GM21825 (cell line): ENCODE measurements at regions not wholly inside any gene's neighbourhood (a gene's known extent, or its start where the extent isn't known, plus 50 kb on each side); places are given as distances from the start of the nearest gene placed in this dataset.

Source experiments
- ATAC-seq: cut with Tn5 transposase; IDR thresholded peaks from one replicate; pipeline ENCODE4 v1.9.1; 2021; ENCODE audit warnings: mild to moderate bottlenecking, moderate library complexity; ENCODE audit not compliant: unreplicated experiment

- no peak for ATAC-seq
These were observed 945.0 kb downstream of the BRD1 start for GRCh38 chr22:48882636-48883200.

GRCh38 chr22:48881326-48881980 lies 946.2 kb downstream of the BRD1 start:
- ATAC-seq = no peak

DNA sequence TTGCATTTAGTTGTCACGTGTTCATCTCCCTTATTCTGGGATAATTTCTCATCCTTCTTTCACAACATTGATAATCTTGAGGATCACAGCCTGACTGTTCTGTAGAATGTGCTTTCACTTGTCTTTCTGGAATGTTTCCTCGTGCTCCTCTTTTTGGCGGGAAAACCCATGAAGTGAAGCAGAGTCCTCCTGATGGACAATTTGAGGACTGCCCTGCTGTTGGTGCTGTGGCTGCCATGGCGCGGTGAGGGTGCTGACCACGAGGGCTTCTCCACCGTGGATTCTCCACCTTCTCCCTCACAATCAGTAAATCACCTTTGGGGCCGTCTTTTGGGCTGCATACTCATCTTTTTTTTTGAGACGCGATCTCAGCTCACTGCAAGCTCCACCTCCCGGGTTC lies 946.9 kb downstream of the BRD1 start:
- no peak for ATAC-seq

DNA sequence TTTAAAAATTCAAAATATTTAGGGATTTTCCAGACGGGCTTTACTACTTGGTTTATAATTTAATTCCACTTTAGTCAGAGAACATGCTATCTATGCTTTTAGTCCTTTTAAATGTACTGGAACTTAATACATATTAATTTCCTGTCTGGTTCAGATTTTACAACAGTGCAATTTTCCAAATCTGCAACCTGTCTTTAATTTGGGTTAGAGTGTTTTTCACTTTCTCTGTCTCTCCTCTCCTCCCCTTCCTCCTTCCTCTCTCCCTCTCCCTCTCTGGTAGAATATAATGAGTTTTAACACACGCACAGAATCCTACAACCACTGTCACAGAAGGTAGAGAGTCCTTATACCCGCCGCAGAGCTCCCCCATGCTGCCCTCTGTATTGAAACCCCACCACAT lies 950.7 kb downstream of the BRD1 start:
- no peak for ATAC-seq

DNA sequence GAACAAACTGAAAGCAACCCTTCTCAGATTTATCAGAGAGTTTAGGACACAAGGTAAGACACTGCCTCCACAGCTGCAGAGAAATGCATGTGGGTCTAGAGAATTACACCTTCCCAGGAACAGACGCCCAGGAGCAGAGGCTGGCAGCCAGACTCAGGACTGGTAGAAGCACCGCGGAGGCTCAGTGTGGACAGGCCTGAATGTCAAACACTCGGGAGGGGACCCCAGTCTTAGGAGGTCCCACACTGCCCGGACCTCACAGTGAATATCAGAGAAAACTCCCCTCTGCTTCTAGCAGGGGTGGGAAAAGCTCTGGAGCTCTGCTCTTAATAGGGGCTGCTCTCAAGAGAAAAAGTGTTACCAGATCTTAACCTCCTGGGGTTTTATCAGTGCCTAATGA lies 952.7 kb downstream of the BRD1 start:
- no peak for ATAC-seq

- ATAC-seq = no peak
These were observed 954.5 kb downstream of the BRD1 start for GRCh38 chr22:48873191-48873520.

DNA sequence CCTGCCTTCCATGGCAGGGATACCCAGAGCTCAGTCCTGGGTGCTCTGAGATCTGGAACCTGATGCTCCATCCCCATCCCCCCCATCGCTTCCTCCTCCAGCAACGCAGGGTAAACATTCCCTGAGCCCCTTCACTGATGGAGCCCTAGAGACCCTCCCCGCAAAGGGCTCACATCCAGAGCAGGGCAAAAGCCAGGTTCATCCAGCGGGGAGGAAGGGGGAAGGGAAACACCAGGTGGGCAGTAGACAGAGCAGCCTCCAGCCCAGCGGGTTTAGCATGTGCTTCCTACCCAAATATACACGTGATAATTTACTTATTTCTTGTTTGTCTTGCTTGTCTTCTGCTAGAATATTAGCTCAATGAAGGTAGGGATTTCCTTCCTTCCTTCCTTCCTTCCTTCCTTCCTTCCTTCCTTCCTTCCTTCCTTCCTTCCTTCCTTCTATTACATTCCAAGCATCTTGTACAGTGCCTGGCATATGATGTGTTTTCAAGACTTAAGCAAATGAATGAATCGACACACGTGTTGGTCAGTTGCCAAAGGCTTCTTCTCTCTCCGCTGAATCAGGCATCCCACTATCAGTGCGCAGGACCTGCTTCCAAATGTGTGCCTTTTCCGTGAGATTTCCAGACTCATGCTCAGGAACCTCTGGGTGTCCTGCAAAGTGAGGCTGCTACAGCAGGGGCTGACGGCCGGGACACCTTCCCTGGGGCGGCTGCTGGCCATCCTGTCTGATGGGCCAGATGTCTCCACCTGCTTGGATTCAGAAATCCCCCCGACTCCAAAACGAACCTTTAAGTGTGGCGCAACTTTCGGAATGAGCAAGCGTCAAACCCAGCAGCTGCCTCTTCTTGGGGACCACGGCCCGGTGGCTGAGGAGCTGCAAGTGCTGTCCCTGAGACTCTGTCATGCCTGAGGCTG lies 955.1 kb downstream of the BRD1 start:
- no peak for ATAC-seq

GRCh38 chr22:48871176-48871840 lies 956.4 kb downstream of the BRD1 start:
- ATAC-seq = no peak

GRCh38 chr22:48870436-48870835 lies 957.2 kb downstream of the BRD1 start:
- ATAC-seq = no peak

DNA sequence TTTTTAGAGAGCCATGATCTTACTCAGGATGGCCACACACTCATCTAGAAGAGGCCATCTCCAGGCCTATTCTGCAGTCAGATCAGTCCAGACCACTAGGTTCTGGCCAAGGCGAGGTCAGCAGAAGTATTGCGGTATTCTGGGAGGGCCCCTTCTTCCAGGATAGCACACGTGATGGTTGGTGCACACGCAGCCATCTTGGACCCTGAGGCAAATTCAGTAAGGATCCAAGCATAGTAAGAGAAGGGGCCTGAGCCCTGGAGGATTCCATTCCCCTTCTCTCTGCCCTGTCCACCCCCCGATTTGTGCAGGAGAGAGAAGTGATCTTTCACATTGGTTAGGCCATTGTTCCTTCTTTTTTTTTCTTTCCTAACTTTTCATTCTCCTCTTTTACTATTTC lies 957.9 kb downstream of the BRD1 start:
- ATAC-seq = no peak

DNA sequence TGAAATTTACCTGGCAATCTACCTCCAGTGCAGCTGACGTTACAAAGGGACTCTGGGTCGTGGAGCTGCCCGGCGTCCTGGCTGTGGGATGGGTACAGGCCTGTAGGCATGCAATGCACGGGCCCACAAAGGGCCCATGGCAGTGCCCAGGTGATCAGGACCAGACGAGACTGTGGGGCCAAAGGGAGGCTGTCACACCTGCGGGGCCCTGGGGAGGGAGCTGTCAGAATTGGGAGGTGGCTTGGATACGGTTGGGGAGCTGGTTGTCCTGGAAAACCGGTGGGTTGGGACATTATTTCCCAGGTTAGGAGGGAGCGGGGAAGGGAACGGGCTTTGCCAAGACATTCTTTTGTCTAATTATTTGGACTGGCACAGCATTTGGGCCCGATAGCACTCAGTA lies 958.5 kb downstream of the BRD1 start:
- no peak for ATAC-seq

DNA sequence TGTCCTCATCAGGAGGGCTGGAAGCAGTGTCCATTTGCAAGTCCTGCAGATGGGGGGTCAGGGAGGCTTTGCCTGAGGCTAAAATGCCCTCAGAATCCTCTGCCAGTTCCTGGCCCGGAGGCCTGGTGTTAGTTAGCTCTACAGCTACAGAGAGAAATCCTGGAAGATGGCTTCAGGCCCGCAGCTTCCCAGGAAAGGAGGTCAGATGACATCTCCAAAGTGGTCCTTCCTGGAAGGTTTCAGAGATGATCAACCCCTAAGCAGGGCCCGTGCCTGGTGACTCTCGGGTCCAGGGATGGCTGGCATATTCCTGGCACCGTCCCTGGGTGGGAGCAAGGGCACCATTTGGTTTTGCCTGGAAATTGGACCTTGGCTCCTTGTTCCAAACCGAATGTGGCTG lies 959.1 kb downstream of the BRD1 start:
- ATAC-seq = no peak

DNA sequence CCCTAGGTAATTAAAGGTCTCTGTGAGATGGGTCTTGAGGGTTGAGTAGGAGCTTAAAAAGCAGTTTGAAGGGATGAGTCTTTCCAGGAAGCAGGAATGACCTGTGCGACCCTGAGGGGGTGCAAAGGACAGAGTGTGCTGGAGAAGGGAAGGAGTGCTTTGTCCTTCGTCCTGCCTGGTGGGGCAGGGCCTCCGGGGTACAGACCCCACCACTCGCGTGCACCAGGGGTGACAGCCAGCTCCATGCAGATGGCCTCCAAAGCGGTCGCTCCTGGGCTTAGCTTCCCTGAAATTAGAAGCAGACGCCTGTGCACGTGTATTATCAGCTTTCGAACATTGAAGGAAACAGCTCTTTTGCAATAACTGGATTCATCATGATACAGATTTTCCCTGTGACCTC lies 959.8 kb downstream of the BRD1 start:
- no peak for ATAC-seq

GRCh38 chr22:48866906-48867681 lies 960.6 kb downstream of the BRD1 start:
- no peak for ATAC-seq

DNA sequence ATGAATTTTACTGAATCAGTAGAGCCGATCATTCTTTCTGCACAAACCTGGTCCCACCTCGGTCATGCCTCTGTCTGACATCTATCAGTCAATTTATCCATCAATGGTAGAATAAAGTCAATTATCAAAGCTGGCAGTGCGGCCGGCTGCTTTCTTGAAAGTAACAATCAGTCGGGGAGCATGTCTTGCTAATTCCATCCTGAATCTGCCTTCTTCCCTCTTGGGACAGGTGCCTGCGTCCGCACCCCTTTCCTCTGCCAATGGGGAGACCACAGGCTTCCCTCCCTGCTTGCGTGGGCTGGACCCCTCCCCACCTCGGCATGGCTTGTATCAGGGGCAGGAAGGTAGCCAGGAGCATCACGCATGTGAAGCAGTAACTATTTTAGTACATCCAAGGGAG lies 962.9 kb downstream of the BRD1 start:
- no peak for ATAC-seq

DNA sequence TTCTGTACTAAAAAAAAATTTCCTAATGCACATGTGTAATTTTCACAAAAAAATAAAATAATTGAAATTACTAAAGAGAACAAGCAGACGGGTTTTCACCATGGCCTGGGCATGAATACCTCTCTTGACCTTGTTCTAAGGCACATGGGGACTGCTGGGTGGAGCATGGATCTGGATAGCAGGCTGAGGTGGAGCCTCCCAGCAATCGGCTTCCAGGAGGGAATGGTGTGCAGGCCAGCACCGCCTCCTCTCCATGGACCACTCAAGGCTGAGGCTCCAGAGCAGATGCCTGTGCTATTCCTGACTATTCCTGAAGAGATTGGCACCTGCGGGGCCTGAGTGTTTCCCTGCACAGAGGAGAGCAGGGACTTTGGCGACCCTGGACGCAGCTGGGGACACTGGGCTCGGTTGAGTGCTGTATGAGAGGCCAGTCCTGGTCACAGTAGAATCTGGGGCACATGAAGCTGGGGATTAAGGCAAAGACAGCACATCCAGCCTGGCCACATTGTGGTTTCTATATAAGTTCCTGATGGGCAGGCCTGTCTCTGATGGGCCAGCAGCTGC lies 963.6 kb downstream of the BRD1 start:
- no peak for ATAC-seq

GRCh38 chr22:48860557-48860956 lies 967.1 kb downstream of the BRD1 start:
- ATAC-seq = no peak

DNA sequence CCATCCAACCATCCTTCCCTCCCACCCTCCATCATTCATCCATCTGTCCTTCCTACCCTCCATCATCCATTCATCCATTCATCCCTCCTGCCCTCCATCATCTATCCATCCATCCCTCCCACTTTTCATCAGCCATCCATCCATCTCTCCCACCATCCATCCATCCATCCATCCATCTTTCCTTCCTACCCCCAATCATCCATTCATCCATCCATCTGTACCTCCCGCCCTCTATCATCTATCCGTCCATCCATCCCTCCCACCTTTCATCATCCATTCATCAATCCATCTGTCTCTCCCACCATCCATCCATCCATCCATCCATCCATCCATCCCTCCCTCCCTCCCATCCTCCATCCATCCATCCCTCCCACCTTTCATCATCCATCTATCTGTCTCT lies 968.8 kb downstream of the BRD1 start:
- no peak for ATAC-seq

- ATAC-seq = no peak
These were observed 969.6 kb downstream of the BRD1 start for GRCh38 chr22:48858121-48858520.

DNA sequence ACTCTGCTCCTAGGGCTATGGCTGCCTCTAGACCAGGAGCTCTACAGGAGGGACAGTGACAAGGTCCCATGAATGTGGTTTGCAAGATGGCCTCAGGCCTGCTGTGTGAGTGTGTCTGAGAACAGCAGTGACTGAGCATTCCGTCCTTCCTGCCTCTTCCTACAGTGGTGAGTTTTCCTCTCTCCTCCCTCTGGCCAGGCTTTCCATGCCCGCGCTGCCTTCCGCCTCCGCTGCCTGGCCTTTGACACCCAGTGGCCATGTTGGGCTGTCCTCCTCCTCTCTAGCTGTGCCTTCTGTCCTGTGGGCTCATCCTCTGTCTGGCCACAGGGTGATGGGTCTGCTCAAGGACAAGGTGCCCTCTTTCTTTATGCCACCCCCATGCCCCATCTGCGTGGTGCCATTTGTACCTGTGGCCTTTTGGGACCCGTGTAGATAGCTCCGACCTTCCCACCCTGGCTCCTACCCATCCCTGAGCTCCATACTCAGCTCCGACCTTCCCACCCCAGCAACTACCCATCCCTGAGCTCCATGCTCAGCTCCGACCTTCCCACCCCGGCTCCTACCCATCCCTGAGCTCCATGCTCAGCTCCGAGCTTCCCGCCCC lies 970.4 kb downstream of the BRD1 start:
- ATAC-seq = no peak
